GM19467 (cell line): ENCODE measurements at regions not wholly inside any gene's neighbourhood (a gene's known extent, or its start where the extent isn't known, plus 50 kb on each side); places are given as distances from the start of the nearest gene placed in this dataset.

Experiments used
- ATAC-seq: cut with Tn5 transposase; IDR thresholded peaks from one replicate; pipeline ENCODE4 v1.9.1; 2021; ENCODE audit warnings: mild to moderate bottlenecking, moderate library complexity; ENCODE audit not compliant: unreplicated experiment

DNA sequence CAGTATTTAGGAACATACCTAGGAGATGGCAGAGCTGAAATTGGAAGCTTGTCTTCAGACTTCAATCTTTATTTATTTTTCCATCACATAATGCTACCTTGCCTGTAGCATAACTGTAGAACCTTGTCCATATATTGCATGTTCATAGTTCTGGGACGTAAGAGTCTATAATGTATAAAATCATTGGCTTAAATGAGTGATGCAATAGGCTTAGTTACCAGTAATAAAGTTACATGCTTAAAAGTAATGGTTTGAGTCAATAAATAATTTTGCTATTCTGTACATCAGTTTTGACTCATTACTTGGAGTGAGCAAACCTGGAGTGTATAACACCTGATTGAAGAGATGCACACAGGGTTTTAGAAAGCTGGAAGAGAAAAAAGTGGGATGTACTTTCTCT is 229.3 kb downstream of the CDCA7 start:
- ATAC-seq = no peak

DNA sequence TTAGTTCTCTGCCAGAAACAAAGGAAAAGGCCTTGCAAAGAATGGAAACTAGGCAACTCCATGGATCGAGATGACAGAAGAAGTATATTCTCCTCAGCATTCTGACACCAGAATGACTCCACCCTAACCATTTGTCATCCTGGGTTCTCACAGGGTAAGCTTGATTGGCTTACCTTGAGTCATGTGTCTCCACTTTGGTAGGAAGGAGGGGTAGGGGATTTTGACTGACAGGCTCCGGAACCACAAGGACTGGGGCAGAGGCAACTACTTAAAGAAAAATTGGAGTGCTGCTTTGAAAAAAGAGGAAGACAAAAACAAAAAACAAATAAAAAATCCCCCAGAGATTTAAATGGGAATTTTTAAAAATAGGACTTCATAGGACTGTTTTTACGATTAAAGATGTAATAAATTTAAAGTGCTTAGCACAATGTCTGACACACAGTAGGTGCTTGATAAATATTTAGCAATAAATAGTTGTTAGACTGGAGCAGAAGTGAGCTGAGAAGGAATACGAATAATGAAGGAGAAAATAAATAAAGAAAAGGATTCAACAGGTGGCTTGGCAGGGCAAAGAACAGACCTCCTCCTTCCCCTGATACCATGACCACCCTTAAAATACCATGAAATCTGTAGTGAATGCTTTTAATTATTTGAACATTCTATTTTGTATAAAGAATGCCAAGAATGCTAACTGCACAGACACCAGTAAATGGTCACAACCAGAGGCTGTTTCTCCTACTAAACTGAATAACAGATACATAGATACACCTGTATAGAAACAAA is 230.2 kb downstream of the CDCA7 start:
- no peak for ATAC-seq

DNA sequence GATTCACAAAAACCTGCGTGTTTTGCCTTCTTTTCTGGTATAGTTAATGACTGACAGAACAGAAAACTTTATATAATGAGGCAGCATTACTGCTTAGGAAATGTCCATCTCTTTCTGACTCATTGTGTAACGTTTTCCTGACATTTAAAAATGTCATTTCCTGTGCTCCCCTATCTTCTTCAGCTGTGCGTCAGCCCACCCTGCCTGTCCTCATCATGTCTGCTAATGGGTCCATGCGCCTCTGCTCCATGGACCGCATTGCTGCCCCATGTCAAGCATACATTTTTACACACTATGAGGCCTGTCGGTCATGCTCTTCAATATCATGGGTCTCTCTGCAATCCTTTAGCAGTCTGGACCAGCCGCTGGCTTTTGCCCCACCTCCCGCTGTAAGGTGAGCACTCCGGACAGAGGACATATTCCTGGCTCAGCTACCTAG is 234.3 kb downstream of the CDCA7 start:
- ATAC-seq = no peak

DNA sequence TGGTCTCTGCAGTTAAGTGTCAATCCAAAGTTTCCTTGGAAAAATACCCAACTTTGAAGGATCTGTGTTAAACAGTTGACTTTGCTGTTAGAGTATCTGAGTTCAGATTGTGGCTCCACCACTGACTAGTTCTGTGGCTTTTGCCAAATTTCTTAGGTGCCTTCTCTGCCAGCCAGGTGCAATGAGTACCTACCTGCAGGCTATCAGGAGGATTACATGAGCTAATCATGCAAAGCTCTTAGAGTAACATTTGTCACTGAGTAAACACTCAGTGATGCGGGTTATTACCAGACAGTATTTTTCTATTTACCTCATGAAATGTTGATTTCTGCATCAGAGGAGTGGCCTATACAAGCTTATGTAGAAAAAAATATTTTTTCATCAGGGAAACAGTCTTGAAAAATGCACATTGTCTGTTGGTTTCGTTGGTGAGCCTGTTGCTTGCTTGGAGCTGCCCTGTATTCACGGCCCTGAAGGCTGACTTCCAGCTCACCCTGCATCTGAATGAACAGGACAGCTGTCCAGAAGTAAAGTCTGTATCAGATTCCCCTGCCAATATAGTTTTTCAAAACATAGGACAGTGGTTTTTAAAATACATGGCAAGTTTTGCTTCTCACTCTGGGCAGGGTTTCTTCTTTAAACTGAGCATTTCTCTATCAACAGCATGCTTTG is 235.1 kb downstream of the CDCA7 start:
- ATAC-seq = no peak

DNA sequence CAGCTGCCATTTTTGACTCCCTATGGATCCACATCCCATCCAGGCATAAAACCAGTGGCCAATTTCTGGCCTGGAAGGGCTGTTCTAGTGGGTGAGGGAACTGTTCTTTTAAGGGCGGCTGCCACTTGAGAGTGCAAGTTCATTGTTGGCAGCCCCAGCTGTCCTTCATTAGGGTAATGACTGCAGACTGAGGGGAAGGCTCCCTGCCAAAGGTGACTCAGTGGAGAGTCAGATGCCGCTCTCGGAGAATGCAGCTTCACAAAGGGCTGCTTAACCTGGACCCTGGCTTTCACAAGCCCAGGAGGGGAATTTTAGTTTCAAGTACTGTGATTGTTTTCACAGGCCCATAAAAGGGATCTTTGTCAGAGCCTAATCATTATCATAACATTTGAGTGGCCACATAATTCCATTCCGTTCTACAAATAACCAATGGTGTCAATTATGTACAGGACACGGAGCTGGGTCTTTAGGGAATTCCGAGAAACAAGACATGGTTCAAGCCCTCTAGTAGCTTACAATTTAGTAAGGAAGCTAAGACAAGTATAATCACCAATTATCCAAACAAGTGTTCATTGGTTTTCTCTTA is 235.7 kb downstream of the CDCA7 start:
- ATAC-seq = no peak

DNA sequence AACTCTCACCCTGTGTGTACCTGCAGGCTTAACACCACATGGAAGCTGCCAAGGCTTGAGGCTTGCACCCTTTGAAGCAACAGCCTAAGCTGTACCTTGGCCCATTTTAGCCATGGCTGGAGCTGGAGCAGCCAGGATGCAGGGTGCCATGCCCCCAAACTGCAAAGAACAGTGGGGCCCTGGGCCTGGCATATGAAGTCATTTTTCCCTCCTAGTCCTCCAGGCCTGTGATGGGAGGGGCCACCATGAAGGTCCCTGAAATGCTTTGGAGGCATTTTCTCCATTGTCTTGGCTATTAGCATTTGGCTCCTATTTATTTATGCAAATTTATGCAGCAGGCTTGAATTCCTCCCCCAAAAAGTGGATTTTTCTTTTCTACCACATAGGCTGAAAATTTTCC is 238.4 kb downstream of the CDCA7 start:
- no peak for ATAC-seq

DNA sequence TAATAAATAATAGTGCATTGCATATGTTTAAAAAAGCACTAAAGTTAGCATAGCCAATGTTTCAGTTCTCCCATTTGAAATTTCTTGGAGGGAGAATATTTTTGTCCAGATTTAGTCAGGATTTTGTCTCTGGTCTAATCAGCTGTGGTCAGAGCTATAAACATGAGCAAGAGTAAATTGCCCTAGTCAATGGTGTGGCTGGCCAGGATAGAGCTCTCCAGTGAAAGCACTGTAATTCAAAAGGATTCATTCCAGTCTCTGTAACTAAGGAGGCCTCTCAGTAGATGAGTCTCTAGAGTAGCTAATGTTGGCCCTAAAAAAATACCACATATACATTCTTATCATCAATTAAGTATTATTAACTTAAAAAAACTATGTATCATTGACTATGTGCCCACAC is 241.6 kb downstream of the CDCA7 start:
- no peak for ATAC-seq

DNA sequence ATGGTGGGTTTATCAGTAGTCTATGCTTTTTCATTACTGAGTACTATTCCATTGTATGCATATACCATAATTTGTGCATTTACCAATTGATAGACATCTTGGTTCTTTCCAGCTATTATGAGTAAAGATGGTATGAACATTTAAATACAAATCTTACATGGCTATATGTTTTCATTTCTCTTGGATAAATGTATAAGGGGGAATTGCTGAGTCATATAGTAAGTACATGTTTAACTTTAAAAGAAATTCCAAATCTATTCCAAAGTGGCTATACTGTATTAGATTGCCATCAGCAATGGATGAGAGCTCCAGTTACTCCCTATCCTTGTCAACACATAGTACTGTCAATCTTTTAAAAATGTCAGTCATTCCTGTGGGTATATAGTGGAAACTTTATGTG is 243.9 kb downstream of the CDCA7 start:
- ATAC-seq = no peak

- ATAC-seq = no peak
Measured at GRCh38 chr2:173599821-173600359, 245.2 kb downstream of the CDCA7 start.

DNA sequence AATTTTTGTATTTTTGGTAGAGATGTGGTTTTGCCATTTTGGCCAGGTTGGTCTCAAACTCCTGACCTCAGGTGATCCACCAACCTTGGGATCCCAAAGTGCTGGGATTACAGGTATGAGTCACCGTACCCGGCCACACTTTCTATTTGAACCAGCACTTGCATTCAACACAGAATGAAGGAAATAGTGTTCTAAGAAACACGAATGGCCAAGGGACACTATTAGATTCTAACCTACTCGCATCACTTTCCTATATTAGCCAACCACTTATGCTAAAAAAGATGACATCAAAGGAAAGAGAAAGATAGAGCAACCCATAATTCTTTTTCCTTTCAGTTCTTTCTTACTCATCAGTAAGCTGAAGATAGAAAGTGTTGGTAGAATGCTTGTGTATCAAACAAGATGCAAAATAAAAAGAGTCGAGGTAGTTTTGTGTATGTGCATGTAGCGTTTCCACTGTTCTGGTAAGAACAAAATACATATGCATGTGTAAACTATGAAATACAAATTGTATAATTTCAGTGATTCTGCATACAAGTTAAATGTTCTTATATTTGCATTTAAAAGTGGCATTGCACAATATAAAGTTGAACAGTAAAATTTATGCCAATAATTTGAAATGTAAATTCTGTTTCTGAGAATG is 247.6 kb downstream of the CDCA7 start:
- ATAC-seq = no peak

GRCh38 chr2:173605994-173606393 is 251.3 kb downstream of the CDCA7 start:
- ATAC-seq = no peak

GRCh38 chr2:173606619-173607248 is 252.1 kb downstream of the CDCA7 start:
- ATAC-seq = no peak

GRCh38 chr2:173607606-173608311 is 253.1 kb downstream of the CDCA7 start:
- ATAC-seq = no peak

DNA sequence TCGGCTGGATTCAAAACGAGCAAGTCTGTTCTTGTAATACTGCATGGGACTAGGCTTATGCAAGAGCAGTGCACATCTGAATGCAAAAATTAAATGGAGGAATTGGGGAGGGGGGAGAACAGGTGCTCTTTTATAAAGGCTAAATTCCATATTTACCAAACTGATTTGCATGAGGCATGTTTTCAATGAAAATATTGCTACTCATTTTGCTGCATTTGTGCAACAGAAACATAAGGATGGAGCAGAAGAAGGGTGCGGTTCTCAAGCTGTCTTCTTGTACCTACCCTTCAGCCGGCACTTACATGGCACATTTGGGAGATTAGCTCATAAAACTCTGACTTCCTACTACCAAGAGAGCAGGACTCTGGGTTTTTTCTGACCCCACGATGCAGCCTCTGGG is 256.4 kb downstream of the CDCA7 start:
- ATAC-seq = no peak

DNA sequence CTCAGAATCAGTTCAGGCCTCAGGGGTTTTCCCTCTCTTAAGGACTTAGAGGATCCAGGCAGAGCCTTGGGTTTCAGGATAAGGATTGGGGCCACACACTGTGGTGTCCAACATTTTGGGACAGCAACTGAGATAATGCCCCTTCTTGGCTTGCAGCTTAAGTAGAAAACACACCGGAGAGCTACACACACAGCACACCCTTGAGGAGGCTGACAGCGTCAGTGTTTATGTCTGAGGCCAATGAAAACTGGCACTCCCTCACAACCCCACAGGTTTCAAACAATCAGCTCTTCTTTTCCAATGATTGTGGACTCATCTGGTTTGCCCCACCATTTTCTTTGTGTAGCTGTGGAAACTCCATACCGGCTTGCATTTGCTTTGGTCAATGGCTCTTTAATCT is 257.7 kb downstream of the CDCA7 start:
- ATAC-seq = no peak

DNA sequence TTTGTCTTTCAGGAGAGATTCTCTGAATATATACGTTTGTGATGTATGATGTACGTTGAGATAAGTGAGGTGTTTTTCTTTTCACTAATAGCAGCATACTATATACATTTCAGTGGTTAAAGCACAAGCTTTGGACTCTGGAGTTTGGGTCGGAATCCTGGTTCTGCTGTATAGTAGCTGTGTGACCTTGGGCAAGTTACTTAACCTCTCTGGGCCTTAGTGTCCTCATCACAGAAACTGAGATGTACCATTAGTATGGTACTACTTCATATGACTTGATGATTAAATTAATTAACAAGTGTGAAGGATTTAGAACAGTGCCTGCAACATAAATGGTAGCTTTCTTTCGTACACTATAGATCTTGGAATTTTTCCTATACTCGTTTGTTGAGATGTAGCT is 258.7 kb downstream of the CDCA7 start:
- ATAC-seq = no peak

DNA sequence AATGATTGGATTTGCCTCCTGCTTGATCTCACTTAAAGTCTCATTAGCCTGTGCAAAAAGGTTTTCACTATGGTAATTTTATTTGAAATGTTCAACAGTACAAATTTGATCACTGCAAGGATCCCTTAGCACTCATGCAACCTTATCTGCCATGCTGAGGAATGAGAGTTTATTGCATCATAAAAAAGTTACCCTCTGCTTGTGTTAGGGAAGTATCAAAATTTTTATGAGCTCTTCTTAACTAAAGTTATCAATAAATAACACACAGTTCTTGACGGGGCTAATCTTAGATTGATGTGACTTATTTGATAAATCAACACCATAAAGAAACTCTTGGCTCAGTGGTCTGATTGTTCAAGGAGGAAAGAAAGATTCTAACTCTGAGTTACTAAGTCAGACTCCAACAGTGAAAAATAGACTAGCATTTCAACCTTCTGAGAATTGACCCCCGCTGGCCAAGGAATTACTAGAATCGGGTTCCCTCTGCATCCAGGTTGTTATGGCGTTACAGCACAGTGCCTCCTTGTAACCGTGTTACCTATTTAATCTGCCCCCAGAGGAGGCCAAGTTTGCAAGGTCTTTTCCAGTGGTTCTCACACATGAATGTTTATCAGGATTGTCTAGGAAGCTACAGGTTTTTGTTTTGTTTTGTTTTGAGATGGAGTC is 259.7 kb downstream of the CDCA7 start:
- ATAC-seq = no peak

- no peak for ATAC-seq
Measured at GRCh38 chr2:173623438-173624319, 269.0 kb downstream of the CDCA7 start.

GRCh38 chr2:173625315-173625714 is 270.6 kb downstream of the CDCA7 start:
- no peak for ATAC-seq
